HepG2 (cell line): ENCODE measurements at regions not wholly inside any gene's neighbourhood (a gene's known extent, or its start where the extent isn't known, plus 50 kb on each side); places are given as distances from the start of the nearest gene placed in this dataset.
"Not testable (repeated sequence)": the region's sequence is repeated elsewhere in the genome, so short reads cannot be mapped to it uniquely, and the experiment has no call there.

Experiments
- ATAC-seq: fragments of 200-7000 bp; cut with Tn5 transposase; 3 replicates; pipeline ENCODE4 v1.9.1; 2020; ENCODE audit warnings: mild to moderate bottlenecking, moderate library complexity
- BruUV-seq: library from RNA; stranded (reverse); fragments of 400-500 nt; replicated peaks from 2 replicates; lab custom pipeline; 2021; lab: Mats Ljungman, UMichigan
- CTCF ChIA-PET: fragments of 300-600 bp; formaldehyde crosslinking; extraction: SDS; loops from one replicate; lab custom pipeline; 2021; ENCODE audit warnings: low total read pairs, inconsistent platforms, low intra/inter-chr PET ratio; lab: Yijun Ruan, JAX
- POLR2A ChIA-PET: fragments of 350-600 bp; sonication (Branson Sonifier 250); formaldehyde crosslinking; loops from one replicate; lab custom pipeline; 2020; ENCODE audit warnings: antibody characterized with exemption, inconsistent platforms; lab: Yijun Ruan, JAX
- DNase-seq: peaks from one replicate; pipeline ENCODE4 v3.0.0-alpha.2; 2015; ENCODE audit warnings: low spot score
- FAIRE-seq: peaks from 3 replicates; lab custom pipeline; 2011; peaks lifted over from hg19 to GRCh38; lab: Jason Lieb, UNC
- H2AFZ ChIP-seq: one replicate; pipeline ENCODE4 v1.6.1; 2011; ENCODE audit warnings: low read length, inconsistent platforms
- H3K27ac ChIP-seq: fragments of 300-600 bp; 3 replicates; pipeline ENCODE4 v1.8.0; 2011; ENCODE audit warnings: mixed run types, mild to moderate bottlenecking, mixed read lengths, low read length, inconsistent platforms; ENCODE audit not compliant: insufficient read depth; ENCODE audit errors: extremely low read length
- H3K27me3 ChIP-seq, 2 experiments: fragments of 200-600 bp in 1 of 2; 2 replicates in 1 of 2; 3 replicates in 1 of 2; pipeline versions ENCODE4 v1.6.0 to v1.8.0; 2011; ENCODE audit warnings: low read length in 2 of 2, mild to moderate bottlenecking in 2 of 2, moderate library complexity in 2 of 2, inconsistent platforms in 1 of 2; ENCODE audit not compliant: insufficient read depth in 2 of 2, control insufficient read depth in 1 of 2
- H3K36me3 ChIP-seq, 2 experiments: fragments of 200-600 bp in 1 of 2; replicated peaks in 1 of 2; 2 replicates in 1 of 2; 3 replicates in 1 of 2; pipeline versions ENCODE4 v1.5.1 to v1.8.0; 2011; ENCODE audit warnings: low read length in 2 of 2, inconsistent platforms in 1 of 2; ENCODE audit not compliant: insufficient read depth in 2 of 2, control insufficient read depth in 1 of 2
- H3K4me1 ChIP-seq: 2 replicates; pipeline ENCODE4 v1.5.1; 2012; ENCODE audit warnings: low read length, inconsistent platforms; ENCODE audit not compliant: insufficient read depth
- H3K4me2 ChIP-seq: 2 replicates; pipeline ENCODE4 v1.6.0; 2011; ENCODE audit warnings: low read depth, low read length, inconsistent platforms
- H3K4me3 ChIP-seq, 3 experiments: fragments of 200-600 bp in 1 of 3; sonication (generic), shearing (Covaris generic) in 1 of 3; replicated peaks in 1 of 3; 2 replicates each; pipeline ENCODE4 v1.5.1; 2011 to 2016; ENCODE audit warnings: low read length in 3 of 3, inconsistent platforms in 2 of 3, low read depth in 2 of 3, mild to moderate bottlenecking in 2 of 3, control low read depth in 1 of 3, mixed read lengths in 1 of 3; ENCODE audit not compliant: insufficient read depth in 1 of 3
- H3K79me2 ChIP-seq: one replicate; pipeline ENCODE4 v1.6.1; 2011; ENCODE audit warnings: low read length, inconsistent platforms; ENCODE audit not compliant: insufficient read depth
- H3K9ac ChIP-seq: 2 replicates; pipeline ENCODE4 v1.6.0; 2011; ENCODE audit warnings: mild to moderate bottlenecking, low read depth, low read length, inconsistent platforms; ENCODE audit not compliant: insufficient read depth
- H3K9me3 ChIP-seq: 2 replicates; pipeline ENCODE4 v1.5.1; 2012; ENCODE audit warnings: mild to moderate bottlenecking, low read length
- H4K20me1 ChIP-seq: 2 replicates; pipeline ENCODE4 v1.6.0; 2011; ENCODE audit warnings: inconsistent platforms, mild to moderate bottlenecking, low read length, moderate library complexity; ENCODE audit not compliant: insufficient read depth
- TOPORS ChIP-seq: sonication (generic); formaldehyde crosslinking; IDR thresholded peaks from 2 replicates; pipeline ENCODE4 v1.8.0; 2023; ENCODE audit warnings: mild to moderate bottlenecking, missing genetic modification reagents
- ZC3H13 ChIP-seq: sonication (generic); formaldehyde crosslinking; IDR thresholded peaks from 2 replicates; pipeline ENCODE4 v1.8.1; 2023; ENCODE audit warnings: mild to moderate bottlenecking, missing genetic modification reagents, moderate library complexity
- ZNF256 ChIP-seq: sonication (generic); formaldehyde crosslinking; conservative IDR thresholded peaks from 2 replicates; pipeline ENCODE4 v1.4.0; 2020; ENCODE audit warnings: missing genetic modification reagents
- ZNF670 ChIP-seq: sonication (generic); formaldehyde crosslinking; IDR thresholded peaks from 2 replicates; pipeline ENCODE4 v1.8.0; 2022; ENCODE audit warnings: mild to moderate bottlenecking, missing genetic modification reagents, borderline replicate concordance
- WGBS: methylation state at CpG from one replicate; pipeline ENCODE4 v1.1.6; 2017; ENCODE audit warnings: low lambda C conversion rate; 5-methylcytosine and 5-hydroxymethylcytosine counted together
- in situ Hi-C: cut with HindIII; loops from 2 replicates; pipeline ENCODE4 v1.10.0; 2017; ENCODE audit warnings: low pct_unique_long_range_greater_than_20kb; ENCODE audit not compliant: extremely low pct_ligation_motif_present
- intact Hi-C: fragments of 100-400 bp; cut with micrococcal nuclease; formaldehyde crosslinking; loops from one replicate; pipeline ENCODE4 v1.10.0; 2022; ENCODE audit not compliant: unreplicated experiment
- TF ChIP-seq, protein P1 (sequence below): sonication (generic); formaldehyde crosslinking; IDR thresholded peaks from 2 replicates; pipeline ENCODE4 v1.4.0; 2020; ENCODE audit warnings: missing genetic modification reagents
- TF ChIP-seq, protein P2 (sequence below): IDR thresholded peaks from 2 replicates; pipeline ENCODE4 v1.6.1; 2012; ENCODE audit warnings: inconsistent platforms

DNA sequence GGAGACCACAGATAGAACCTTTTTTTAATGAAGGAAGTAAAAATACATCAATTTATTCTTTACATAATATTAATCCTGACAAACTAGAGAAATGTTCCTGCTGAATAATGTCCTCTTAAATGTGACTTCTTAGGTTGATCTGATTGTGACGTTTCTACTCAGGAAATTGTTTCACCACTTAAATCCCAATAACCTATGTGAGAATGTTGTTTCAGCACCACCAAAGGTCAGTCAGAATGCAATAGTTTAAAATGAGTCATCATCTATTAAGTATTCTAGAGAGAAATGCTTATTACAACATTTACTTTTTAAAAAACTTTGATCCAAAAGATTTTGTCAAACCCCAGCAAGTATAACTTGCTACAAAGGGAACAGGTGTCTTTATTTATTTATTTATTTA is 155.4 kb upstream of the CACNA2D1 start (continued):
- no peak for TF ChIP-seq ZNF670
- TF ChIP-seq, all 625 proteins: peak for 0

DNA sequence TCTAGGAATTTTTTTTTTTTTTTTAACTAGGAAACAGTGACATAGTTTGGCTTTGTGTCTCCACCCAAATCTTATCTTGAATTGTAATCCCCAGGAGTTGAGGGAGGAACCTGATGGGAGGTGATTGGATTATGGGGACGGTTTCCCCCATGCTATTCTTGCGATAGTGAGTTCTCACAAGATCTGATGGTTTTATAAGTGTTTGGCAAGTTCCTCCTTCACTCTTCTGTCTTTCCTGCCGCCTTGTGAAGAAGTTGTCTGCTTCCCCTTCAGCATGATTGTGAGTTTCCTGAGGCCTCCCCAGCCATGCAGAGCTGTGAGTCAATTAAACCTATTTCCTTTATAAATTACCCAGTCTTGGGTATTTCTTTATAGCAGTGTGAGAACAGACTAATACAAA is 152.2 kb upstream of the CACNA2D1 start:
- H3K36me3 ChIP-seq, result not testable (repeated sequence)
- 2% methylated on average over 3 of the region's 3 CpGs for WGBS

DNA sequence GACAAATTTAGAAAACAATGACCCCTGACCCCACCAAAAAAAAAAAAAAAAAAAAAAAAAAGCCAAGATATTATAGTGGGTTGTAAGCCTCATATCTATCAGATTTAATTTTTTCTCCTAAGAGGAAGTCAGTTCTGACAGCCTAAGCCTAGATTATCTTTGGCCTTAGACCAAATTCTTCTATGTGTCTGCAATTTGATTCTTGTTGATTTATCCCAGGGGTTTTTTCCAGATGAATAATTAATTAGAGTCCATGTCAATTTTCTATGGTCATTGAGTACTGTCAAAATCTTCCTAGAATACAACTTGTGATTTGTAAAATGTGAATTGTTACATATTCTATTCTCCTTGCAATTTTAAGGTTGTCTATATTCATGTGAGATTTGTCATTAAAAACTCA is 151.6 kb upstream of the CACNA2D1 start:
- no peak overlapping the region for H3K27ac ChIP-seq

More for the DNA sequence above, 152.2 kb upstream of the CACNA2D1 start:
- intact Hi-C loops, H3K9ac ChIP-seq, BruUV-seq, in situ Hi-C loops, H4K20me1 ChIP-seq, H3K4me3 ChIP-seq, H3K27ac ChIP-seq, H2AFZ ChIP-seq, H3K9me3 ChIP-seq, H3K4me1 ChIP-seq, FAIRE-seq, ATAC-seq, H3K4me2 ChIP-seq, H3K27me3 ChIP-seq, H3K79me2 ChIP-seq, POLR2A ChIA-PET, DNase-seq, CTCF ChIA-PET: not testable (repeated sequence)

More for the DNA sequence above, 151.6 kb upstream of the CACNA2D1 start:
- FAIRE-seq, result no peak
- Histone ChIP-seq H2AFZ (no peak overlapping the region), H3K4me3 (no peak overlapping the region), H3K9ac (no peak overlapping the region), H3K9me3 (no peaks in the 10 kb centered on the region), H3K27me3 (no peaks in the 10 kb centered on the region), H3K4me2 (no peak overlapping the region), H3K79me2 (no peaks in the 10 kb centered on the region), H3K36me3 (no peaks in the 10 kb centered on the region), H4K20me1 (no peaks in the 10 kb centered on the region), H3K4me1 (no peaks in the 10 kb centered on the region)
- CTCF ChIA-PET, result no interaction called here
- DNase-seq, result no peak
- ATAC-seq, result no peak
- in situ Hi-C loops, result no loop called here
- POLR2A ChIA-PET, result no interaction called here
- intact Hi-C loops, result no loop called here
- BruUV-seq, result no TSS peak
- TF ChIP-seq, protein P1, sequence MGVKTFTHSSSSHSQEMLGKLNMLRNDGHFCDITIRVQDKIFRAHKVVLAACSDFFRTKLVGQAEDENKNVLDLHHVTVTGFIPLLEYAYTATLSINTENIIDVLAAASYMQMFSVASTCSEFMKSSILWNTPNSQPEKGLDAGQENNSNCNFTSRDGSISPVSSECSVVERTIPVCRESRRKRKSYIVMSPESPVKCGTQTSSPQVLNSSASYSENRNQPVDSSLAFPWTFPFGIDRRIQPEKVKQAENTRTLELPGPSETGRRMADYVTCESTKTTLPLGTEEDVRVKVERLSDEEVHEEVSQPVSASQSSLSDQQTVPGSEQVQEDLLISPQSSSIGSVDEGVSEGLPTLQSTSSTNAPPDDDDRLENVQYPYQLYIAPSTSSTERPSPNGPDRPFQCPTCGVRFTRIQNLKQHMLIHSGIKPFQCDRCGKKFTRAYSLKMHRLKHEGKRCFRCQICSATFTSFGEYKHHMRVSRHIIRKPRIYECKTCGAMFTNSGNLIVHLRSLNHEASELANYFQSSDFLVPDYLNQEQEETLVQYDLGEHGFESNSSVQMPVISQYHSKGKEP (CRISPR knock-in tag), result no peak
- TF ChIP-seq ZC3H13 (no peak), ZNF256 (CRISPR knock-in tag) (no peak), TOPORS (CRISPR knock-in tag) (no peak)
- TF ChIP-seq, protein P2, sequence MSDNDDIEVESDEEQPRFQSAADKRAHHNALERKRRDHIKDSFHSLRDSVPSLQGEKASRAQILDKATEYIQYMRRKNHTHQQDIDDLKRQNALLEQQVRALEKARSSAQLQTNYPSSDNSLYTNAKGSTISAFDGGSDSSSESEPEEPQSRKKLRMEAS, result no peak
